Neural cell (in vitro differentiated cells): ENCODE measurements at regions not wholly inside any gene's neighbourhood (a gene's known extent, or its start where the extent isn't known, plus 50 kb on each side); places are given as distances from the start of the nearest gene placed in this dataset.

ENCODE experiments used
- H2AFZ ChIP-seq: fragments of 200-600, 300-800 bp; sonication (generic), shearing (Covaris generic); 2 replicates; pipeline ENCODE4 v1.6.0; 2014; ENCODE audit warnings: low read depth, mild to moderate bottlenecking, antibody characterized with exemption, low read length, moderate library complexity
- H3F3A ChIP-seq: fragments of 200-600 bp; shearing (Covaris generic); 2 replicates; pipeline ENCODE4 v1.6.1; 2016; ENCODE audit warnings: mild to moderate bottlenecking, moderate library complexity, mixed read lengths, antibody characterized with exemption, low read length; ENCODE audit not compliant: insufficient read depth, poor library complexity, severe bottlenecking
- H3K27ac ChIP-seq: fragments of 200-600, 300-800 bp; sonication (generic), shearing (Covaris generic); 2 replicates; pipeline ENCODE4 v1.5.1; 2014; ENCODE audit warnings: mild to moderate bottlenecking, low read length, moderate library complexity
- H3K27me3 ChIP-seq: fragments of 300-800, 200-600 bp; sonication (generic), shearing (Covaris generic); 2 replicates; pipeline ENCODE4 v1.6.0; 2014; ENCODE audit warnings: mild to moderate bottlenecking, low read depth, low read length, moderate library complexity; ENCODE audit not compliant: insufficient read depth
- H3K36me3 ChIP-seq: fragments of 300-800, 200-600 bp; sonication (generic), shearing (Covaris generic); 2 replicates; pipeline ENCODE4 v1.5.1; 2014; ENCODE audit warnings: mild to moderate bottlenecking, antibody characterized with exemption, low read length, moderate library complexity; ENCODE audit not compliant: insufficient read depth
- H3K4me2 ChIP-seq: fragments of 300-800, 200-600 bp; sonication (generic), shearing (Covaris generic); 2 replicates; pipeline ENCODE4 v1.6.0; 2014; ENCODE audit warnings: mild to moderate bottlenecking, low read length
- H3K4me3 ChIP-seq: fragments of 300-800, 200-600 bp; sonication (generic), shearing (Covaris generic); 2 replicates; pipeline ENCODE4 v1.5.1; 2014; ENCODE audit warnings: mild to moderate bottlenecking, low read length, moderate library complexity
- H3K79me2 ChIP-seq: fragments of 200-600 bp; shearing (Covaris generic); replicated peaks from 2 replicates; pipeline ENCODE4 v1.6.0; 2014; ENCODE audit warnings: mild to moderate bottlenecking, low read length, moderate library complexity; ENCODE audit not compliant: insufficient read depth
- H3K9ac ChIP-seq: fragments of 300-800, 200-600 bp; sonication (generic), shearing (Covaris generic); 2 replicates; pipeline ENCODE4 v1.6.1; 2016; ENCODE audit warnings: mild to moderate bottlenecking, low read length, mixed read lengths
- H3K9me2 ChIP-seq: fragments of 200-600 bp; shearing (Covaris generic); 2 replicates; pipeline ENCODE4 v1.6.1; 2016; ENCODE audit warnings: mild to moderate bottlenecking, low read length, mixed read lengths; ENCODE audit not compliant: insufficient read depth
- H3K9me3 ChIP-seq: fragments of 200-600, 300-800 bp; sonication (generic), shearing (Covaris generic); 2 replicates; pipeline ENCODE4 v1.6.1; 2016; ENCODE audit warnings: mild to moderate bottlenecking, mixed run types, low read length, moderate library complexity, mixed read lengths
- H4K20me1 ChIP-seq: fragments of 200-600 bp; shearing (Covaris generic); 2 replicates; pipeline ENCODE4 v1.6.1; 2016; ENCODE audit warnings: mild to moderate bottlenecking, mixed run types; ENCODE audit not compliant: insufficient read depth
- CTCF ChIP-seq: fragments of 450-650 bp; IDR thresholded peaks from 2 replicates; pipeline ENCODE4 v1.5.1; 2014; ENCODE audit warnings: antibody characterized with exemption, mild to moderate bottlenecking, moderate library complexity; ENCODE audit not compliant: poor library complexity, severe bottlenecking
- EP300 ChIP-seq: fragments of 450-650 bp; conservative IDR thresholded peaks from 2 replicates; pipeline ENCODE4 v1.6.1; 2014; ENCODE audit warnings: antibody characterized with exemption, mild to moderate bottlenecking, moderate library complexity; ENCODE audit not compliant: poor library complexity, severe bottlenecking
- EZH2 ChIP-seq: fragments of 200-600, 300-800 bp; shearing (Covaris generic), sonication (generic); IDR thresholded peaks from 2 replicates; pipeline ENCODE4 v1.6.1; 2014; ENCODE audit warnings: antibody characterized with exemption, low read length, borderline replicate concordance, mild to moderate bottlenecking; ENCODE audit not compliant: insufficient read depth, poor library complexity, severe bottlenecking
- MXI1 ChIP-seq: fragments of 450-650 bp; conservative IDR thresholded peaks from 2 replicates; pipeline ENCODE4 v1.6.1; 2014; ENCODE audit warnings: antibody characterized with exemption, mild to moderate bottlenecking; ENCODE audit not compliant: poor library complexity, severe bottlenecking
- POLR2AphosphoS5 ChIP-seq: IDR thresholded peaks from 2 replicates; pipeline ENCODE4 v1.6.1; 2012
- RAD21 ChIP-seq: fragments of 450-650 bp; conservative IDR thresholded peaks from 2 replicates; pipeline ENCODE4 v1.6.1; 2014; ENCODE audit warnings: antibody characterized with exemption, mild to moderate bottlenecking, moderate library complexity
- REST ChIP-seq: IDR thresholded peaks from 2 replicates; pipeline ENCODE4 v1.6.1; 2012; ENCODE audit warnings: borderline replicate concordance
- SMC3 ChIP-seq: fragments of 450-650 bp; conservative IDR thresholded peaks from 2 replicates; pipeline ENCODE4 v1.6.1; 2014; ENCODE audit warnings: antibody characterized with exemption, mild to moderate bottlenecking, moderate library complexity; ENCODE audit not compliant: poor library complexity
- TAF1 ChIP-seq: IDR thresholded peaks from 2 replicates; pipeline ENCODE4 v1.6.1; 2012; ENCODE audit warnings: low read depth

GRCh38 chr11:26093206-26093605, 238.7 kb upstream of the ANO3 start:
- Histone ChIP-seq H3K36me3 (no peaks in the 10 kb centered on the region), H3K27ac (no peak overlapping the region), H3K9ac (no peak overlapping the region), H3K4me3 (no peak overlapping the region), H4K20me1 (no peaks in the 10 kb centered on the region), H3K79me2 (no peaks in the 10 kb centered on the region), H3F3A (no peaks in the 10 kb centered on the region), H3K9me3 (no peaks in the 10 kb centered on the region), H2AFZ (no peak overlapping the region), H3K4me2 (no peak overlapping the region), H3K27me3 (no peaks in the 10 kb centered on the region), H3K9me2 (no peaks in the 10 kb centered on the region)
- no peak for TF ChIP-seq MXI1
- no peak for TF ChIP-seq CTCF
- TF ChIP-seq SMC3: no peak
- TF ChIP-seq EZH2: no peak
- no peak for TF ChIP-seq POLR2AphosphoS5
- TF ChIP-seq EP300: no peak
- TF ChIP-seq REST: no peak
- TF ChIP-seq TAF1: no peak
- no peak for TF ChIP-seq RAD21

- Histone ChIP-seq H3K4me3 (no peak overlapping the region), H3K9me2 (no peaks in the 10 kb centered on the region), H3F3A (no peaks in the 10 kb centered on the region), H3K4me2 (no peak overlapping the region), H3K27ac (no peak overlapping the region), H3K9me3 (no peaks in the 10 kb centered on the region), H3K79me2 (no peaks in the 10 kb centered on the region), H3K27me3 (no peaks in the 10 kb centered on the region), H4K20me1 (no peaks in the 10 kb centered on the region), H2AFZ (no peak overlapping the region), H3K36me3 (no peaks in the 10 kb centered on the region), H3K9ac (no peak overlapping the region)
- no peak for TF ChIP-seq TAF1
- TF ChIP-seq SMC3: no peak
- no peak for TF ChIP-seq EP300
- no peak for TF ChIP-seq REST
- TF ChIP-seq MXI1: no peak
- no peak for TF ChIP-seq CTCF
- no peak for TF ChIP-seq EZH2
- no peak for TF ChIP-seq POLR2AphosphoS5
- no peak for TF ChIP-seq RAD21
These were observed 236.6 kb upstream of the ANO3 start for GRCh38 chr11:26095340-26095739.
